GM23338 (cell line): ENCODE measurements at regions not wholly inside any gene's neighbourhood (a gene's known extent, or its start where the extent isn't known, plus 50 kb on each side); places are given as distances from the start of the nearest gene placed in this dataset.
A peak's percentile ranks its signal among the peaks of the same experiment; 100 is the strongest.

Experiments
- ATAC-seq: fragments of 200-7000 bp; cut with Tn5 transposase; 3 replicates; pipeline ENCODE4 v1.9.1; 2020
- DNase-seq: peaks from one replicate; pipeline ENCODE4 v3.0.0-alpha.2; 2015; ENCODE audit warnings: low spot score
- H2AFZ ChIP-seq: fragments of 200-600 bp; sonication (generic); 2 replicates; pipeline ENCODE4 v1.8.0; 2016; ENCODE audit warnings: antibody characterized with exemption, mild to moderate bottlenecking, moderate library complexity
- H3F3A ChIP-seq: fragments of 200-600 bp; sonication (generic); replicated peaks from 2 replicates; pipeline ENCODE4 v1.8.0; 2017; ENCODE audit warnings: antibody characterized with exemption, mixed run types, low read depth
- H3K27ac ChIP-seq: fragments of 200-600 bp; sonication (generic); 2 replicates; pipeline ENCODE4 v1.6.1; 2016; ENCODE audit warnings: low read depth
- H3K27me3 ChIP-seq: fragments of 200-600 bp; sonication (generic); 2 replicates; pipeline ENCODE4 v1.8.0; 2016; ENCODE audit warnings: mild to moderate bottlenecking, mixed run types, moderate library complexity; ENCODE audit not compliant: insufficient read depth
- H3K36me3 ChIP-seq: fragments of 200-600 bp; sonication (generic); 2 replicates; pipeline ENCODE4 v1.8.0; 2016; ENCODE audit warnings: mild to moderate bottlenecking; ENCODE audit not compliant: insufficient read depth
- H3K4me1 ChIP-seq: fragments of 200-600 bp; sonication (generic); 2 replicates; pipeline ENCODE4 v1.8.0; 2016; ENCODE audit warnings: mild to moderate bottlenecking, moderate library complexity; ENCODE audit not compliant: insufficient read depth
- H3K4me2 ChIP-seq: fragments of 200-600 bp; sonication (generic); 2 replicates; pipeline ENCODE4 v1.7.1; 2017; ENCODE audit warnings: mixed run types
- H3K4me3 ChIP-seq: fragments of 200-600 bp; sonication (generic); 2 replicates; pipeline ENCODE4 v1.6.1; 2016; ENCODE audit warnings: mixed run types
- H3K79me2 ChIP-seq: fragments of 200-600 bp; sonication (generic); replicated peaks from 2 replicates; pipeline ENCODE4 v1.8.0; 2017; ENCODE audit warnings: mild to moderate bottlenecking; ENCODE audit not compliant: insufficient read depth
- H3K9me2 ChIP-seq: fragments of 200-600 bp; sonication (generic); 2 replicates; pipeline ENCODE4 v1.8.0; 2017; ENCODE audit not compliant: insufficient read depth
- H4K20me1 ChIP-seq: fragments of 200-600 bp; sonication (generic); replicated peaks from 2 replicates; pipeline ENCODE4 v1.8.0; 2017; ENCODE audit warnings: mild to moderate bottlenecking; ENCODE audit not compliant: insufficient read depth
- H3K27ac Mint-ChIP-seq: 2 replicates; pipeline ENCODE4 v1.8.0; 2020; ENCODE audit warnings: inconsistent platforms, mild to moderate bottlenecking, moderate library complexity, mixed read lengths
- H3K27me3 Mint-ChIP-seq: 3 replicates; pipeline ENCODE4 v1.8.0; 2022; ENCODE audit warnings: low read depth, mild to moderate bottlenecking, moderate library complexity, mixed read lengths, inconsistent platforms; ENCODE audit not compliant: insufficient read depth, poor library complexity
- H3K36me3 Mint-ChIP-seq: 3 replicates; pipeline ENCODE4 v1.8.0; 2021; ENCODE audit warnings: low read depth, mild to moderate bottlenecking, inconsistent platforms, moderate library complexity, mixed read lengths
- H3K4me1 Mint-ChIP-seq: 3 replicates; pipeline ENCODE4 v1.8.0; 2020; ENCODE audit warnings: mild to moderate bottlenecking, inconsistent platforms, mixed read lengths
- H3K4me3 Mint-ChIP-seq: 3 replicates; pipeline ENCODE4 v1.8.0; 2021; ENCODE audit warnings: moderate library complexity, mild to moderate bottlenecking, inconsistent platforms, mixed read lengths
- H3K9me3 Mint-ChIP-seq: 3 replicates; pipeline ENCODE4 v1.8.0; 2020; ENCODE audit warnings: moderate library complexity, mild to moderate bottlenecking, inconsistent platforms, mixed read lengths
- CREB1 ChIP-seq: fragments of 250-450 bp; sonication (Bioruptor Pico); IDR thresholded peaks from 2 replicates; pipeline ENCODE4 v1.5.0; 2020; ENCODE audit warnings: low read depth, mild to moderate bottlenecking, moderate library complexity
- EZH2phosphoT487 ChIP-seq: fragments of 200-600 bp; sonication (generic); IDR thresholded peaks from one replicate; pipeline ENCODE4 v1.8.1; 2018; ENCODE audit warnings: antibody characterized with exemption; ENCODE audit not compliant: unreplicated experiment
- NANOG ChIP-seq: IDR thresholded peaks from 2 replicates; pipeline ENCODE4 v1.6.1; 2016; ENCODE audit warnings: antibody characterized with exemption, borderline replicate concordance
- POLR2AphosphoS5 ChIP-seq: IDR thresholded peaks from 2 replicates; pipeline ENCODE4 v1.6.1; 2016; ENCODE audit warnings: antibody characterized with exemption, low read depth
- STAT1 ChIP-seq: IDR thresholded peaks from one replicate; pipeline ENCODE4 v1.6.1; 2016; ENCODE audit warnings: antibody characterized with exemption; ENCODE audit not compliant: unreplicated experiment
- ZNF114 ChIP-seq: fragments of 250-450 bp; sonication (Bioruptor Pico); IDR thresholded peaks from 2 replicates; pipeline ENCODE4 v1.5.0; 2020; ENCODE audit warnings: mild to moderate bottlenecking, moderate library complexity
- TF ChIP-seq, protein P1 (sequence below): IDR thresholded peaks from one replicate; pipeline ENCODE4 v1.6.1; 2018; ENCODE audit warnings: antibody characterized with exemption; ENCODE audit not compliant: unreplicated experiment
- TF ChIP-seq, protein P2 (sequence below): IDR thresholded peaks from 2 replicates; pipeline ENCODE4 v1.6.1; 2016; ENCODE audit warnings: antibody characterized with exemption
- TF ChIP-seq, protein P3 (sequence below), 2 experiments: fragments of 200-600 bp in 1 of 2; sonication (generic) in 1 of 2; conservative IDR thresholded peaks; 2 replicates each; pipeline versions ENCODE4 v1.5.1 to v1.6.1; 2016 to 2017; ENCODE audit warnings: antibody characterized with exemption in 2 of 2, low read depth in 2 of 2, mild to moderate bottlenecking in 2 of 2, moderate library complexity in 1 of 2

DNA sequence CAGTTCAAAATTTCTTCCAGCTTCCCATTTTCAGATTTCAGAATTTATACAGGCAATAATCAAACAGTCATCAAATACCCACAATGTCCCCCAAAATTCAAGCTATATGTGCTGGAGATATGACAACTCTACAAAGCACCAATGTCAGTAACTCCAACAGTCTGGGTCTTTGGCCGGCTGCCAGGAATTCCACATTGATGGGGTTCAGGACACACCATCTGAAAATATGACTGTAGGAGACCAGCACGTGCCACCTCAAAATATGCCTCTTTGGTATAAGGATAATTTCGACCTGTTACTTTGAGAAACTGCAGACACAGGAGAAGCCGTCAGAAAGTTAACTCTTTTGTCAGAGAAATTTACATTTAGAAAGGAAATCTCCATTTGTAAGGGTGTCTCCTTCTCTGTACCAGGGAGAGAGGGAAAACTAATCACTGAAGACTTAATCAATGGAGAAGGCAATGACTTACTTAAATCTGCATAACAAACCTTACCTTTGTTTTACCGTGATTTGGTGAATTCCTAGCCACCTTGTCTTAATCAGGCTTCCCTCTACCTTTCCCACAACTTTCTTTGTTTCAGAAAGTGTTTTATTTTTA, 594.3 kb upstream of the CDH5 start:
- Histone ChIP-seq H3K4me2 (no peak overlapping the region), H3K79me2 (no peaks in the 10 kb centered on the region), H3K27me3 (no peaks in the 10 kb centered on the region), H2AFZ (no peak overlapping the region), H4K20me1 (no peaks in the 10 kb centered on the region), H3K27ac (peak overlapping the region; percentile 92), H3K9me2 (0 out of 2 replicates have a peak, but pooled peaks cover 11% of the 10 kb centered on the region), H3K4me3 (no peak overlapping the region), H3K36me3 (peaks cover 19% of the 10 kb centered on the region), H3F3A (0 out of 2 replicates have a peak, but pooled peaks cover 8% of the 10 kb centered on the region), H3K4me1 (peaks cover 32% of the 10 kb centered on the region)
- no peak overlapping the region for H3K4me3 Mint-ChIP-seq
- peaks cover 55% of the 10 kb centered on the region for H3K9me3 Mint-ChIP-seq
- H3K27ac Mint-ChIP-seq, result peak overlapping the region; percentile 93
- no peak for TF ChIP-seq STAT1
- TF ChIP-seq ZNF114, result 0 out of 2 replicates have a peak, but pooled peaks have one; percentile 41
- TF ChIP-seq CREB1 (CRISPR knock-in tag), result peak; percentile 26; the same call in 1 of the 2 replicates
- peak; percentile 93 for TF ChIP-seq NANOG
- peaks cover 59% of the 10 kb centered on the region for H3K36me3 Mint-ChIP-seq
- DNase-seq (peak; percentile 85), ATAC-seq (peak; percentile 89)
- H3K4me1 Mint-ChIP-seq, result peaks cover 44% of the 10 kb centered on the region
- peaks cover 16% of the 10 kb centered on the region for H3K27me3 Mint-ChIP-seq

DNA sequence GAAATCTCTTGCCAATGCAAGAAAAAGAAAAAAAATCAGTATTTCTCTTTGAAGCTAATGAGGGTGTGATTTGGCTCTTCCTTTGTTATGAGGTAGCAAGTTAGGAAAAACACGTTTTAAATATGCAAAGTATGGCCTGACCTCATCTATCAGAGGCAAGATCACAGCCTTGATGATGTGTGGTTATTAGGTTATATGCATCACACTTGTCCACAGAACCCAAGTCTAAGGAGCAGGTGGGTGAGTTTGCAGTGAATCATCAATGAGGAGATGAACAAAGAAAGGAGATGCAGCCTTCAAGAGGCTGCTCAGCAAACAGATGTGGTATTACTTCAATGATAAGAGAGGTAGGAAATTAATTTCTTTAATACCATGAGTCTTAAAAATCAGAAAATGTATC, 594.8 kb upstream of the CDH5 start:
- no peak for DNase-seq
- Mint-ChIP-seq H3K27me3 (peaks cover 16% of the 10 kb centered on the region), H3K4me1 (peaks cover 48% of the 10 kb centered on the region), H3K27ac (peak overlapping the region; percentile 93; the same call in 1 of the 2 replicates), H3K4me3 (no peak overlapping the region), H3K9me3 (peaks cover 50% of the 10 kb centered on the region), H3K36me3 (peaks cover 54% of the 10 kb centered on the region)
- Histone ChIP-seq H3K4me3 (no peak overlapping the region), H3K36me3 (peaks cover 19% of the 10 kb centered on the region), H3K27ac (peak overlapping the region; percentile 90), H4K20me1 (no peaks in the 10 kb centered on the region), H3K4me1 (peaks cover 35% of the 10 kb centered on the region), H3K79me2 (no peaks in the 10 kb centered on the region), H2AFZ (no peak overlapping the region), H3K9me2 (0 out of 2 replicates have a peak, but pooled peaks cover 11% of the 10 kb centered on the region), H3K4me2 (no peak overlapping the region), H3F3A (0 out of 2 replicates have a peak, but pooled peaks cover 8% of the 10 kb centered on the region), H3K27me3 (no peaks in the 10 kb centered on the region)
- ATAC-seq, result no peak
- TF ChIP-seq, protein P1, sequence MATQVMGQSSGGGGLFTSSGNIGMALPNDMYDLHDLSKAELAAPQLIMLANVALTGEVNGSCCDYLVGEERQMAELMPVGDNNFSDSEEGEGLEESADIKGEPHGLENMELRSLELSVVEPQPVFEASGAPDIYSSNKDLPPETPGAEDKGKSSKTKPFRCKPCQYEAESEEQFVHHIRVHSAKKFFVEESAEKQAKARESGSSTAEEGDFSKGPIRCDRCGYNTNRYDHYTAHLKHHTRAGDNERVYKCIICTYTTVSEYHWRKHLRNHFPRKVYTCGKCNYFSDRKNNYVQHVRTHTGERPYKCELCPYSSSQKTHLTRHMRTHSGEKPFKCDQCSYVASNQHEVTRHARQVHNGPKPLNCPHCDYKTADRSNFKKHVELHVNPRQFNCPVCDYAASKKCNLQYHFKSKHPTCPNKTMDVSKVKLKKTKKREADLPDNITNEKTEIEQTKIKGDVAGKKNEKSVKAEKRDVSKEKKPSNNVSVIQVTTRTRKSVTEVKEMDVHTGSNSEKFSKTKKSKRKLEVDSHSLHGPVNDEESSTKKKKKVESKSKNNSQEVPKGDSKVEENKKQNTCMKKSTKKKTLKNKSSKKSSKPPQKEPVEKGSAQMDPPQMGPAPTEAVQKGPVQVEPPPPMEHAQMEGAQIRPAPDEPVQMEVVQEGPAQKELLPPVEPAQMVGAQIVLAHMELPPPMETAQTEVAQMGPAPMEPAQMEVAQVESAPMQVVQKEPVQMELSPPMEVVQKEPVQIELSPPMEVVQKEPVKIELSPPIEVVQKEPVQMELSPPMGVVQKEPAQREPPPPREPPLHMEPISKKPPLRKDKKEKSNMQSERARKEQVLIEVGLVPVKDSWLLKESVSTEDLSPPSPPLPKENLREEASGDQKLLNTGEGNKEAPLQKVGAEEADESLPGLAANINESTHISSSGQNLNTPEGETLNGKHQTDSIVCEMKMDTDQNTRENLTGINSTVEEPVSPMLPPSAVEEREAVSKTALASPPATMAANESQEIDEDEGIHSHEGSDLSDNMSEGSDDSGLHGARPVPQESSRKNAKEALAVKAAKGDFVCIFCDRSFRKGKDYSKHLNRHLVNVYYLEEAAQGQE, result no peak
- TF ChIP-seq ZNF114, result no peak
- TF ChIP-seq POLR2AphosphoS5, result no peak
- TF ChIP-seq, protein P2, sequence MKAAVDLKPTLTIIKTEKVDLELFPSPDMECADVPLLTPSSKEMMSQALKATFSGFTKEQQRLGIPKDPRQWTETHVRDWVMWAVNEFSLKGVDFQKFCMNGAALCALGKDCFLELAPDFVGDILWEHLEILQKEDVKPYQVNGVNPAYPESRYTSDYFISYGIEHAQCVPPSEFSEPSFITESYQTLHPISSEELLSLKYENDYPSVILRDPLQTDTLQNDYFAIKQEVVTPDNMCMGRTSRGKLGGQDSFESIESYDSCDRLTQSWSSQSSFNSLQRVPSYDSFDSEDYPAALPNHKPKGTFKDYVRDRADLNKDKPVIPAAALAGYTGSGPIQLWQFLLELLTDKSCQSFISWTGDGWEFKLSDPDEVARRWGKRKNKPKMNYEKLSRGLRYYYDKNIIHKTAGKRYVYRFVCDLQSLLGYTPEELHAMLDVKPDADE, result no peak
- TF ChIP-seq EZH2phosphoT487, result no peak
- TF ChIP-seq, protein P3, sequence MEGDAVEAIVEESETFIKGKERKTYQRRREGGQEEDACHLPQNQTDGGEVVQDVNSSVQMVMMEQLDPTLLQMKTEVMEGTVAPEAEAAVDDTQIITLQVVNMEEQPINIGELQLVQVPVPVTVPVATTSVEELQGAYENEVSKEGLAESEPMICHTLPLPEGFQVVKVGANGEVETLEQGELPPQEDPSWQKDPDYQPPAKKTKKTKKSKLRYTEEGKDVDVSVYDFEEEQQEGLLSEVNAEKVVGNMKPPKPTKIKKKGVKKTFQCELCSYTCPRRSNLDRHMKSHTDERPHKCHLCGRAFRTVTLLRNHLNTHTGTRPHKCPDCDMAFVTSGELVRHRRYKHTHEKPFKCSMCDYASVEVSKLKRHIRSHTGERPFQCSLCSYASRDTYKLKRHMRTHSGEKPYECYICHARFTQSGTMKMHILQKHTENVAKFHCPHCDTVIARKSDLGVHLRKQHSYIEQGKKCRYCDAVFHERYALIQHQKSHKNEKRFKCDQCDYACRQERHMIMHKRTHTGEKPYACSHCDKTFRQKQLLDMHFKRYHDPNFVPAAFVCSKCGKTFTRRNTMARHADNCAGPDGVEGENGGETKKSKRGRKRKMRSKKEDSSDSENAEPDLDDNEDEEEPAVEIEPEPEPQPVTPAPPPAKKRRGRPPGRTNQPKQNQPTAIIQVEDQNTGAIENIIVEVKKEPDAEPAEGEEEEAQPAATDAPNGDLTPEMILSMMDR (conservative IDR thresholded peaks at IDR 0.05; ENCODE audit: low read depth in 2 of 2), result no peak
